Mucosa of descending colon (tissue), 3 donors: ENCODE measurements at regions not wholly inside any gene's neighbourhood (a gene's known extent, or its start where the extent isn't known, plus 50 kb on each side); places are given as distances from the start of the nearest gene placed in this dataset.

Experiments used
- ATAC-seq: fragments of 200-7000 bp; cut with Tn5 transposase; one replicate; pipeline ENCODE4 v1.9.1; 2020; ENCODE audit warnings: mild to moderate bottlenecking, moderate library complexity
- DNase-seq, 3 donors: peaks; one replicate each; pipeline ENCODE4 v3.0.0-alpha.2; 2020
- H3K36me3 ChIP-seq: fragments of 200-600 bp; one replicate; pipeline ENCODE4 v1.8.0; 2021; ENCODE audit warnings: low read depth, mild to moderate bottlenecking
- H3K4me1 ChIP-seq: fragments of 200-600 bp; one replicate; pipeline ENCODE4 v1.8.0; 2021; ENCODE audit warnings: low read depth, mild to moderate bottlenecking
- H3K4me3 ChIP-seq: fragments of 200-600 bp; one replicate; pipeline ENCODE4 v1.8.0; 2021; ENCODE audit warnings: mild to moderate bottlenecking
- H3K9me3 ChIP-seq: fragments of 200-600 bp; one replicate; pipeline ENCODE4 v1.8.0; 2021; ENCODE audit warnings: mild to moderate bottlenecking
- CTCF ChIP-seq: fragments of 200-600 bp; IDR thresholded peaks from one replicate; pipeline ENCODE4 v1.8.0; 2022; ENCODE audit warnings: antibody characterized with exemption, mild to moderate bottlenecking
- intact Hi-C, 2 donors: fragments of 100-400 bp; cut with DNase I in 1 of 2; cut with micrococcal nuclease in 1 of 2; formaldehyde crosslinking; loops; one replicate each; pipeline versions ENCODE4 v1.11.0 to v1.11.1; 2022; cut with DNase I, micrococcal nuclease
- donor health status: DM: no; HTN: no; CAD: no; lungs with moderate emphysema.
- donor health status: DM: no; HTN: no; CAD: no.
- donor health status: DM: no; HTN: yes; CAD: no.

GRCh38 chr3:132237652-132238032, 79.6 kb upstream of the ACP3 start:
- no peak for ATAC-seq
- no peak for DNase-seq
- TF ChIP-seq CTCF: no peak
- no peaks in the 10 kb centered on the region for H3K36me3 ChIP-seq
- H3K9me3 ChIP-seq: no peaks in the 10 kb centered on the region
- H3K4me1 ChIP-seq: no peaks in the 10 kb centered on the region
- intact Hi-C loops: no loop called here
- H3K4me3 ChIP-seq: no peak overlapping the region

- H3K36me3 ChIP-seq: no peaks in the 10 kb centered on the region
- ATAC-seq (no peak), DNase-seq (no peak)
- no peak for TF ChIP-seq CTCF
- H3K9me3 ChIP-seq: no peaks in the 10 kb centered on the region
- no peaks in the 10 kb centered on the region for H3K4me1 ChIP-seq
- no peak overlapping the region for H3K4me3 ChIP-seq
- intact Hi-C loops: no loop called here
Measured at GRCh38 chr3:132239587-132239986, 77.6 kb upstream of the ACP3 start.

GRCh38 chr3:132241776-132242514, 75.3 kb upstream of the ACP3 start:
- H3K4me3 ChIP-seq: no peak overlapping the region
- H3K36me3 ChIP-seq: no peaks in the 10 kb centered on the region
- ATAC-seq: no peak
- no peak for DNase-seq
- TF ChIP-seq CTCF: no peak
- no peaks in the 10 kb centered on the region for H3K9me3 ChIP-seq
- intact Hi-C loops: no loop called here
- H3K4me1 ChIP-seq: no peaks in the 10 kb centered on the region

GRCh38 chr3:132242790-132243189, 74.4 kb upstream of the ACP3 start:
- no peak for DNase-seq

GRCh38 chr3:132245552-132246142, 71.6 kb upstream of the ACP3 start:
- peak; percentile 37 for ATAC-seq

More at GRCh38 chr3:132242790-132243189, 74.4 kb upstream of the ACP3 start:
- no peaks in the 10 kb centered on the region for H3K36me3 ChIP-seq
- no peak for ATAC-seq
- intact Hi-C loops: no loop called here
- H3K4me3 ChIP-seq: no peak overlapping the region
- H3K4me1 ChIP-seq: no peaks in the 10 kb centered on the region
- no peaks in the 10 kb centered on the region for H3K9me3 ChIP-seq
- TF ChIP-seq CTCF: no peak

More at GRCh38 chr3:132245552-132246142, 71.6 kb upstream of the ACP3 start:
- no peak for TF ChIP-seq CTCF
- no peak overlapping the region for H3K4me3 ChIP-seq
- no peaks in the 10 kb centered on the region for H3K36me3 ChIP-seq
- no peaks in the 10 kb centered on the region for H3K4me1 ChIP-seq
- intact Hi-C loops: no loop called here
- H3K9me3 ChIP-seq: no peaks in the 10 kb centered on the region
- DNase-seq: no peak
